Lung (tissue), 11 donors: ENCODE measurements at regions not wholly inside any gene's neighbourhood (a gene's known extent, or its start where the extent isn't known, plus 50 kb on each side); places are given as distances from the start of the nearest gene placed in this dataset.

Experiments
- ATAC-seq: fragments of 200-7000 bp; cut with Tn5 transposase; one replicate; pipeline ENCODE4 v1.9.1; 2020; ENCODE audit warnings: moderate number of reproducible peaks; ENCODE audit not compliant: insufficient read depth, low FRiP score
- DNase-seq, 3 donors: peaks; one replicate each; pipeline ENCODE4 v3.0.0-alpha.2; 2013 to 2017
- H3K27ac ChIP-seq, 2 donors: one replicate each; pipeline ENCODE4 v1.5.1; 2013; ENCODE audit warnings: mild to moderate bottlenecking in 2 of 2, moderate library complexity in 2 of 2, control low read depth in 1 of 2, inconsistent platforms in 1 of 2, low read depth in 1 of 2, low read length in 1 of 2
- H3K27me3 ChIP-seq, 3 donors: one replicate each; pipeline ENCODE4 v1.5.1; 2013; ENCODE audit warnings: low read length in 2 of 3; ENCODE audit not compliant: control insufficient read depth in 3 of 3, insufficient read depth in 3 of 3
- H3K36me3 ChIP-seq, 4 donors: one replicate each; pipeline ENCODE4 v1.5.1; 2013; ENCODE audit warnings: low read length in 4 of 4, mild to moderate bottlenecking in 1 of 4, moderate library complexity in 1 of 4; ENCODE audit not compliant: control insufficient read depth in 4 of 4, insufficient read depth in 4 of 4
- H3K4me1 ChIP-seq, 5 donors: one replicate each; pipeline ENCODE4 v1.5.1; 2013; ENCODE audit warnings: low read length in 5 of 5, mild to moderate bottlenecking in 2 of 5, moderate library complexity in 1 of 5; ENCODE audit not compliant: control insufficient read depth in 5 of 5, insufficient read depth in 5 of 5
- H3K4me3 ChIP-seq: one replicate; pipeline ENCODE4 v1.5.1; 2013; ENCODE audit warnings: mild to moderate bottlenecking, control low read depth, moderate library complexity
- H3K9ac ChIP-seq, 2 donors: one replicate each; pipeline ENCODE4 v1.5.1; 2013; ENCODE audit warnings: low read length in 2 of 2, control low read depth in 1 of 2; ENCODE audit not compliant: insufficient read depth in 1 of 2
- H3K9me3 ChIP-seq, 4 donors: one replicate each; pipeline ENCODE4 v1.5.1; 2013; ENCODE audit warnings: low read length in 3 of 4, mild to moderate bottlenecking in 1 of 4, moderate library complexity in 1 of 4; ENCODE audit not compliant: control insufficient read depth in 4 of 4, insufficient read depth in 3 of 4
- CTCF ChIP-seq: IDR thresholded peaks from 2 replicates; pipeline ENCODE4 v1.5.1; 2012; ENCODE audit warnings: mild to moderate bottlenecking; ENCODE audit errors: control extremely low read depth, extremely low read depth
- WGBS, 2 donors: extraction: QIAGEN DNeasy Blood & Tissue Kit; methylation state at CpG; one replicate each; pipeline ENCODE4 v1.1.7; 2013; 5-methylcytosine and 5-hydroxymethylcytosine counted together
- donor health status: control.
- donor health status: control.
- donor health status: Bipolar disorder and iron deficiency.
- donor health status: healthy.
- donor health status: DM: yes; HTN: yes; CAD: no.

GRCh38 chr4:12260453-12260852, 831.8 kb upstream of the HS3ST1 start:
- Histone ChIP-seq H3K9me3 (peaks cover 0 to 5% (median 3%) of the 10 kb centered on the region in 4 donors), H3K4me3 (no peak overlapping the region), H3K27ac (no peak overlapping the region), H3K36me3 (no peaks in the 10 kb centered on the region), H3K27me3 (no peaks in the 10 kb centered on the region), H3K4me1 (peaks cover 0 to 5% (median 0%) of the 10 kb centered on the region in 5 donors), H3K9ac (no peak overlapping the region)
- TF ChIP-seq CTCF: no peak
- WGBS, 2 donors: 93 to 96% methylated on average over 3 of the region's 3 CpGs
- no peak for ATAC-seq
- no peak for DNase-seq

- TF ChIP-seq CTCF: no peak
- DNase-seq: no peak
- Histone ChIP-seq H3K27ac (no peak overlapping the region), H3K27me3 (no peaks in the 10 kb centered on the region), H3K9ac (no peak overlapping the region), H3K4me3 (no peak overlapping the region), H3K36me3 (no peaks in the 10 kb centered on the region), H3K9me3 (no peaks in the 10 kb centered on the region), H3K4me1 (peaks cover 0 to 7% (median 0%) of the 10 kb centered on the region in 5 donors)
- 46 to 56% methylated on average over 3 of the region's 3 CpGs for WGBS, 2 donors
- no peak for ATAC-seq
These were observed 816.3 kb upstream of the HS3ST1 start for GRCh38 chr4:12244973-12245372.

DNA sequence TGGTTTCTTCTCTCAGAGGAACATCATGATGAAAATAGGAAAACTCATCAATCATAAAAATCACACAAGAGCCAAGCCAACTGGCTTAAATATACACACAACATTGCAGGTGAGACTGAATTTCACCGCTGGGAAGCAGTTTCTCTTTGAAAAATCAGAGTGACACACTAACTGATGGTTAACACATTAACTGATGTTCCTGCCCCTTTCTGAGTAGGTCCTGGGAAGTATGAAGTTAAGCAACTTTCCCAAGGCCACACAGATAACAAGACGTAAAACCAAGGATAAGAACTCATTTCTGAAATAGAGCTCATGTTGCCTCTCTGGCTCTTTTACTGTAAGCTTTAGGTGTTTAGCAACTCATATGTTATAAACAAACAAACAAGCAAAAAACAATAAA, 813.7 kb upstream of the HS3ST1 start:
- 79 to 84% methylated on average over 2 of the region's 2 CpGs for WGBS, 2 donors
- H3K27ac ChIP-seq: no peak overlapping the region
- ATAC-seq: no peak

More for the DNA sequence above, 813.7 kb upstream of the HS3ST1 start:
- Histone ChIP-seq H3K27me3 (no peaks in the 10 kb centered on the region), H3K4me1 (peaks cover 0 to 7% (median 0%) of the 10 kb centered on the region in 5 donors), H3K4me3 (no peak overlapping the region), H3K36me3 (no peaks in the 10 kb centered on the region), H3K9me3 (no peaks in the 10 kb centered on the region), H3K9ac (no peak overlapping the region)
- TF ChIP-seq CTCF: no peak
- no peak for DNase-seq
